Putamen (tissue), 1 donor: ENCODE measurements at regions not wholly inside any gene's neighbourhood (a gene's known extent, or its start where the extent isn't known, plus 50 kb on each side); places are given as distances from the start of the nearest gene placed in this dataset.

Experiments used
- DNase-seq: peaks from one replicate; pipeline ENCODE4 v3.0.0-alpha.2; 2016; ENCODE audit warnings: low spot score

- no peak for DNase-seq
These were observed 146.5 kb upstream of the ARGLU1 start for GRCh38 chr13:106714271-106714982.

DNA sequence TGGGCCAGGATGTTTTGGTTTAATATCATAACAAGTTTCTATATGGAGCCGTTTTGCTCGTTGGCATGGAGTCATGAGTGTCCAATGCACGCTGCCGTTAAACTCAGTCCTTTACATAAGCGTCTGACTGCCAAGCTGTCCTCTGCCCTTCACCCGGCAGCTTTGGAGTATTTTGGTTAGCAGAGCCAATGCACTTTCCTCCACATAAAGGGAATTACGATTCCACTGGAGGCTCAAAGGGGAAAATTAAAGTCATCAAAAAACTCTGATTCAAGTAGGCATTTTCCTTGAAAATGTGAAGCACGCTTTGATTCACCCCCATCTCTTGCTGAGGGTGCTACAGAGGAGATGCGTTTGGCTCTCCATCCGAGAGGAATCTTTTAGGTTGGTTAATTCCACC, 144.4 kb upstream of the ARGLU1 start:
- DNase-seq, result no peak

DNA sequence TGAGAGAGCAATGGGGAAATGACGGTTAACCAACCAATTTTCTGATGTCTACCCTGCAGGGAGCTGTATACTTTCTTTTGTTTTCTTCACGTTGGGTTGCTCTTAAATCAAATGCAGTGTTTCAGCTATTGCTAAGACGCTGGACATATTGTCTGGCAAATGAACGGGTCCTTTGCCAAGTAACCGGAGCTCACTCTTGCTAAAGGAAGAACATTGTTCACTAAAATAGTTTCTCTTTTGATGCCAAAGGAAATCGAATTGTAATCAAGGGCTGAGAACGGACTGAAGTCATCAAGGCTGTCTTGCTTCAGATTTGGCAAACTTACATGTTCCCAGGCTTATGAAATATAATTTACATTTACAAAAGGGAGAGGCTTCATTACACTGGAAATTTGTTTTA, 142.3 kb upstream of the ARGLU1 start:
- no peak for DNase-seq

DNA sequence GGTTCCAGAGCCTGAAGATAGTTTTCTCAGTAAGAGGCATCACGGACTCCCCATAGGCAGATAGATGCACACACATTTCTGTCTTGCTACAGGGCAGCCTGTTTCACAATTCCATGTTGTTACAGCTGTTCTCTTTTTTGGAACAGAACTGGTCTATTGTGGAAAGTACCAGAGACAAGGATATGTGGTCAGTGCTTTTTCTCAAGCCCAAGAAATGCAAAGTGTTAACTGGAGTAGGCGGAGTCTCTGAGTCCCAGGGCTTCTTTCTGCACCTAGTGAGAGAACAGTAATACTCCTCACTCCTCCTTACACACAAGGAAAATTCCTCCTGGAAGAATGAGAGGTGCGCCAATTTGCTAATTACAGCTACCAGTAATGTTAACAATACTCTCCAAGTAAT, 141.6 kb upstream of the ARGLU1 start:
- DNase-seq, result no peak

- no peak for DNase-seq
These were observed 134.6 kb upstream of the ARGLU1 start for GRCh38 chr13:106702505-106702904.

GRCh38 chr13:106701771-106702341, 133.9 kb upstream of the ARGLU1 start:
- no peak for DNase-seq

DNA sequence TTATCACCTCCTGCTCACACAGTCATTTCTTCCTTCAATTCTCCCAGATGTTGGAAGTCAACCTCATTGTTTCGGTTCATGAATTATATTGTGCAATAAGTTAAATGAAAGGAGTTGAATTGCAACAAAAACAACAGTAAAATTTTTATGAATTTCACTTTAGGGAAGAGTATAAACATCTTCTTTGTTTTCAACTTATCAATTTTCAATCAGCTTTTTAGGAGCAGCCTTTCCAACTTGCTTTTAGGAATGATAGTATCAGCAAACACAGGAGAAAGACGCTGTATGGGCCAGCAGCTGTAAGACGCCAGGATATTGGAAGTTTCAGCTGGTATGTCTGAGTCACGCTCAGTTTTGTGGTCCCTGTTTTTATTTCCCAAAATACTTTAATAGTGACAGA, 132.5 kb upstream of the ARGLU1 start:
- no peak for DNase-seq

GRCh38 chr13:106700007-106700406, 132.1 kb upstream of the ARGLU1 start:
- DNase-seq, result no peak

DNA sequence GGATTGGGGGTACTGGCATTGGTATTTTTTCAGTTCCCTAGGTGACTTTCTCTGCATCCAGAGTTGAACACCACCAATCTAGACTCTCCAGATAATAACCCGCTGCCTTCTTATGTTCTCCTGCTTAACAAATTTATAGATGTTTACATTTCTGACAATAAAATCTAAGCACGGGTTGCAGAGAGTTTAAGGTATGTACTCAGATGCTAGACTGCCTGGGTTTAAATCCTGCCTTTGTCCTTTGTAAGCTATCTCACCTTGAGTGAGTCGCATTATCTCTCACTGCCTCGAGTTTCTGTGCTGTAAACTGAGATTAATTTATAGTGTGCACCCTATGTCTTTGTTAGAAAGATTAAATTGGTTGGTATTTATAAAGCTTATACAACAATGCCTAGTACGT, 131.4 kb upstream of the ARGLU1 start:
- DNase-seq, result no peak

GRCh38 chr13:106696719-106697118, 128.8 kb upstream of the ARGLU1 start:
- no peak for DNase-seq

DNA sequence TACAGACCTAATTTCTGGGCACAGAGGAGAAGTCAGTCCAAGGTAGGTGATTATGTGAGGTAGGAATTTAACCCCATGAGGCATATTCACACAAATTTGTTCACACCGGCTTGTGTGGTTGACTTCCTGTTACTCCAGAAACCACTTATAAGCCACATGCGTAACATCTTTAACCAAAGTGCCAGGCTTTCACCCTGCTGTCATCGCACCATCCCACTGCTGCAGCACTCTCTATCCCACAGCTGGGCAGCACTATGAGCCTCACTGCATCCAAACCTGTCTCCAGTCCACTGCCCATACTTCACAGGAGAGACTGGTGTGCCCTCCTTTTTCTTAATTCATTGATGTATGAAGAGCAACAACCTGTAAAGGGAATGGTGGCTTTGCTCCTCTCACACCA, 128.2 kb upstream of the ARGLU1 start:
- DNase-seq, result no peak

DNA sequence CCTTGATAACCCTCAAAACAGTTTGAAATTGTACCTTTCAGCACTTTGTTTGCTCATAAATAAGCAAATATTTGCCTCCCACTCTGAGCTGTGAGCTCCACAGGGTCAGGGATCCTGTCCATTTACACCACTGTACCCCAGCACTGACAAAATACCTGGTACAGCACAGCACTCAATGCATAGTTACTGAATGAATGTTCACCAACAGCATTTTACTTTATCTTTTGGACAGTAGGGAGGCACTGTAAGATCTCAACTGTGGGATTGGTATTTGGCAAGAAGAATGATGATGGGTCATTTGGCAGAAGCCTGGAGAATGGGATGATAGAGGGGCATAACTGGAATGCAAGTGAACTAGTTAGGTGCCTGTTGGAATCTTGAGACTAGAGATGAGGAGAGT, 127.2 kb upstream of the ARGLU1 start:
- DNase-seq, result no peak

- no peak for DNase-seq
These were observed 123.9 kb upstream of the ARGLU1 start for GRCh38 chr13:106691861-106692260.

DNA sequence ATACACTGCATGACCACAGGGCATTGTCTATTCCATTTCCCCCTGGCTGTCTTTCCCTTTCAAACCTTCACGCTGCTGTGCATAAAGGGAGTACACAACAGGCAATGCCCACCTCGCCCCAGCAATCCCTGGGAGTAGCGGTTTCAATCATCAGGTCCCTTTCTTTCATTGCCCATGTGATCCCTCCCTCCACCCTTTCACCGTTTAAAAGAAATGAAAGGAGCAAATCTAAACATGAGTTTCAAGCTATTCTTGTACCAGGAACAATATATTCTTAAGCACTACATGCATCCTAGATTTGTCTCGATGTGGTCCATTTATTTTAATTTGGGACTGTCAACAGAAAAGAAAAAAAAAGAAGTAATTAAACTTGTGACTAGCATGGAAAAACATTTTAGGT, 123.4 kb upstream of the ARGLU1 start:
- DNase-seq, result no peak

GRCh38 chr13:106690779-106691178, 122.8 kb upstream of the ARGLU1 start:
- DNase-seq, result no peak

DNA sequence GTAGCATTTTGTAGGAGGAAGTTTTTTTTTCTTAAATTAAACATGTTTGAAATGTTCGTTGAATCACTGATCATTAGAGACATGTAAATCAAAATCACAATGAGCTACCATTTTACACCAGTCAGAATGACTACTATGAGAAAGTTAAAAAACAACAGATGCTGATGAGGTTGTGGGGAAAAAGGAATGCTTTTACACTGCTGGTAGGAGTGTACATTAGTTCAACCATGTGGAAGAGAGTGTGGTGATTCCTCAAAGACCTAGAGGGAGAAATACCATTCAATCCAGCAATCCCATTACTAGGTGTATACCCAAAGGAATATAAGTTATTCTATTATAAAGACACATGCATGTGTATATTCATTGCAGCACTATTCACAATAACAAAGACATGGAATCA, 122.0 kb upstream of the ARGLU1 start:
- no peak for DNase-seq

DNA sequence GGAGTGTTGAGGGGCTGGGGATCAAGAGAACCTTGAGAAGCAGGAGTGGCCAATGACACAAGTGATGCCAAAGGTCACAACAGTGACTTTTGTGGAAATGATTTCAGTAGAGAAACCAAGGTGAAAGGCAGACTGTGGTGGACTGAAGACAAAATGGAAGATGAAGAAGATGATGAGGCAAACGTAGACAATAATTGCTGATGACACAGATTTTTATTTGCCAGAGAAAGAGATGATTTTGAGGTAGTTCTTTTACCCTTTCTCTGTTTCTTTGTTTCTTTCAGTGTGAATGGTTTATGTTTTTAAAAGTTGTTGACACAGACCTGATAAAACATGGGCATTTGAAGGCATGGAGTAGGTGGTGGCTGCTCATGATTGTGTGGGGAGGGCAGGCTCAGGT, 121.0 kb upstream of the ARGLU1 start:
- no peak for DNase-seq

DNA sequence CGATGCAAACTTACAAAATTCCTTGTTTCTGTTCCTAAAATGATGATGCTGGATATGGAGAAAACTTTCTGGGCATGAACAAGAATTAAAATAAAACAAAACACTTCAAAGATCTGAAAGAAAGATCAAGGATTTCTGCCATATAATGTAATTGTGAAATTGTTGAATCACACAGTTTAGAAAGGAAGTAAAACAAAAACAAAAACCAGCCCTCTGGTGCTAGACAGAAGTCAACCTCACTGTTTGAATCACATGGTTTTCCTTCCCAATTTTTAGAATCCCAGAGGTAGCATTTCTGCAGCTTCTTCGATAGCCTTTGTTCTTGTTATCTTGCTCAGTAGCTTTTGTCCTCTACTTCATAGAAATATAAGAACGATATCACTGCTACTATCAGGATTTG, 118.2 kb upstream of the ARGLU1 start:
- DNase-seq, result no peak

GRCh38 chr13:106685143-106685542, 117.2 kb upstream of the ARGLU1 start:
- no peak for DNase-seq

DNA sequence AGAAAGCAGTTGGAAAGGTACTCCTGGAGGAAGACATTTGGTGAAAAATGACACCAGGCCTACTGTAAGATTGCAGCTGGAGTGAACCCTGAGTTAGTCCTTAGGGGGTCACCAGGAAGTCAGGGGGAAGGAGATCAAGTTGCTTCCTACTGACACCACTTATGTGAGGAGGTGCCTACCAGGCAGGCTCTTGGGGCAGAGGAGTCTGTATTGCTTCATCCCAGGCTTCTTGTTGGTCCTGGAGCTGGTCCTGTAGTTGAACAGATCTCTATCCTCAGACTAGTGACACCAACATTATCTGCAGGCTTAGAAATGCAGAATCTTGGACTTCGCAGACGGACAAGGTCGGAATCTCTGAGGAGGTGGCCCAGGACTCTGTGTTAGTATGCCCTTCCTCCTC, 116.0 kb upstream of the ARGLU1 start:
- no peak for DNase-seq

DNA sequence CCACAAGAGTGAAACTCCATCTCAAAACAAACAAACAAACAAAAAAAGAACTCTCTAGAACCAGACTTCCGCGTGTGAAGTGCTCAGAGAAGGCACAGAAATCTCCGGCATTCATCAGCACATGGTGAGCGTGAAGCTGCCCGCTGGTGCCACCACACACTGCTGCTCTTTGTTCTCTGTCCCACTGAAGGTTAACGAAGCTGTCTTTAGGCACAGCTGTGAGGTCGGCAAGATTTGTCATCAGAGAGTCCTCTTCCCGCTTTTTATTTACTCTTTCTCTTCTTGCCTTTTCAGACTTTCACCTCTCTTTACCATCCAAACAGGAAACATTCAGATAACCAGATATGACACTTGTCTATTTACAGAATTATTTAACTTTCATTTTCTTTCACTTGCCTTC, 115.2 kb upstream of the ARGLU1 start:
- no peak for DNase-seq

GRCh38 chr13:106681997-106682396, 114.1 kb upstream of the ARGLU1 start:
- no peak for DNase-seq

DNA sequence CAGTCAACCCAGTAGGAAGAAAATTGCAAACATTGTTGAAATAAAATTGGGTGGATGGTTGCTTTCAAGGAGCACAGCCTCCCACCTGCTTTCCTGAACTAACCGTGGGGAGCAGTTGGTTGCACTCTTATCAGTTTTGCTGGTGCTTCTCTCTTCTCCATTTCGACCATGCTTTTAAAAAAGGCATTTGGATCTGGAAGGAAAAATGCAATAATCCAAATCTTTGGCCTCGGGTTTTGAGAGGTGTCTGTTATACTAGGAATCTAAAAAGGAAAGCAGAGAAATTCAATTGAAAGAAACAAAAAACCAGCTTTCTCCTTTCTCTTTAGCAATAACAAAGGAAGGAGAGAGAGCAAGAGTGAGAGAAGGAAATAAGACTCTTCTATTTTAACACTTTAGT, 113.6 kb upstream of the ARGLU1 start:
- DNase-seq, result no peak

GRCh38 chr13:106680796-106681472, 113.0 kb upstream of the ARGLU1 start:
- DNase-seq, result peak; percentile 42
